Brain microvascular endothelial cell (primary cell): ENCODE measurements at regions not wholly inside any gene's neighbourhood (a gene's known extent, or its start where the extent isn't known, plus 50 kb on each side); places are given as distances from the start of the nearest gene placed in this dataset.

Experiments used
- DNase-seq: peaks from one replicate; pipeline ENCODE4 v3.0.0-alpha.2; 2020
- H3K27ac ChIP-seq: fragments of 250-450 bp; sonication (Bioruptor Pico); 2 replicates; pipeline ENCODE4 v1.5.1; 2020; ENCODE audit warnings: mild to moderate bottlenecking, moderate library complexity
- H3K27me3 ChIP-seq: fragments of 250-450 bp; sonication (Bioruptor Pico); replicated peaks from 2 replicates; pipeline ENCODE4 v1.5.1; 2020; ENCODE audit warnings: mild to moderate bottlenecking
- H3K36me3 ChIP-seq: fragments of 250-450 bp; sonication (Bioruptor Pico); replicated peaks from 2 replicates; pipeline ENCODE4 v1.5.1; 2020; ENCODE audit warnings: mild to moderate bottlenecking
- H3K4me3 ChIP-seq: 2 replicates; pipeline ENCODE4 v1.5.1; 2011; ENCODE audit warnings: low read depth, mild to moderate bottlenecking, control low read depth, low read length, moderate library complexity
- CTCF ChIP-seq: IDR thresholded peaks from 2 replicates; pipeline ENCODE4 v1.5.1; 2011; ENCODE audit warnings: low read depth, mild to moderate bottlenecking, moderate library complexity, low read length, control low read depth, inconsistent platforms; ENCODE audit errors: missing control alignments
- in situ Hi-C: cut with HindIII; loops from 2 replicates; pipeline ENCODE4 v1.10.0; 2017; ENCODE audit warnings: low sequenced_read_pairs, low pct_ligation_motif_present

GRCh38 chr4:55175779-55176231, 50.4 kb upstream of the KDR start:
- H3K27ac ChIP-seq: peak overlapping the region; percentile 82
- peak; percentile 61 for DNase-seq
- H3K36me3 ChIP-seq: no peaks in the 10 kb centered on the region
- peak overlapping the region; percentile 31 for H3K4me3 ChIP-seq
- H3K27me3 ChIP-seq: no peaks in the 10 kb centered on the region
- in situ Hi-C loops: no loop called here
- TF ChIP-seq CTCF: no peak

GRCh38 chr4:55176497-55176896, 51.1 kb upstream of the KDR start:
- Histone ChIP-seq H3K27me3 (no peaks in the 10 kb centered on the region), H3K4me3 (peak overlapping the region; percentile 31)
- in situ Hi-C loops: no loop called here

GRCh38 chr4:55177461-55177860, 52.1 kb upstream of the KDR start:
- in situ Hi-C loops: no loop called here
- Histone ChIP-seq H3K4me3 (no peak overlapping the region), H3K27ac (peak overlapping the region; percentile 37), H3K27me3 (no peaks in the 10 kb centered on the region), H3K36me3 (no peaks in the 10 kb centered on the region)
- DNase-seq: no peak
- no peak for TF ChIP-seq CTCF

More at GRCh38 chr4:55176497-55176896, 51.1 kb upstream of the KDR start:
- TF ChIP-seq CTCF: no peak
- DNase-seq: no peak
- H3K27ac ChIP-seq: peak overlapping the region; percentile 82
- H3K36me3 ChIP-seq: no peaks in the 10 kb centered on the region

DNA sequence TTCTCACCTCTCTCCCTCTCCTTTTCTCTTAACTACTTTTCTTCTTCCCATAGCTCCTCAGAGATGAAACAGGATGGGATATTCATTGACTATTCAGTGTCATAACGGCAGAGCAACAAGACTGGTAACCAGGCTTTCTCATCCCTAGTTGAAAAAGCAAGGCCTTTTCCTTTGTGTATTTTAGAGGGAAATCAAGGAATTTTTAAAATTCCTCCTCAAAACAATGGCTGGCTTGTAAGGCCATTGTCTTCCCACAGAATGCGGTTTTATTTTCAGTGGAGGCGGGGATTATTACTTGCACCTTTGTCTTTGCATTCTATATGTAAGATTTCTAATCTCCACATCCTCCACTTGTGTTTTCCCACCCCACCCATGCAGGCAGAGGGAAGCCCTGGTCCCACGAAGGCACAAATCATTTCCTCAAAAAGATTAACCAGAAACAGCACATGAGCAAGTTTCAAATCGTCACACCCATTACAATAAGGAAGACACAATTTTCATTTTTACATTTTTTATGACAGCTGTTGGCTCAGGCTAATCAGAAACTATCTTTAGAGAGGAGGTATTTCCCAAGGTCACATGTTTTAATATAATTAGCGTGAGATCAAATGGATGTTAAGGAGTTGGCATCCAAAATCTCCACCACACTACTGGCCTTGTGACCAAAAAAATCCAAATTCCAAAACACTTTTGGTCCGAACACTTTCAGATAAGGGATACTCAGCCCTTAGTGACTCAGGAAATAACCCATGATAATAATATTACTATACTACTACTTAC, 53.0 kb upstream of the KDR start:
- no peak for DNase-seq
- in situ Hi-C loops: no loop called here
- H3K27me3 ChIP-seq: no peaks in the 10 kb centered on the region
- H3K36me3 ChIP-seq: no peaks in the 10 kb centered on the region
- peak overlapping the region; percentile 37 for H3K27ac ChIP-seq
- H3K4me3 ChIP-seq: no peak overlapping the region
- TF ChIP-seq CTCF: no peak

DNA sequence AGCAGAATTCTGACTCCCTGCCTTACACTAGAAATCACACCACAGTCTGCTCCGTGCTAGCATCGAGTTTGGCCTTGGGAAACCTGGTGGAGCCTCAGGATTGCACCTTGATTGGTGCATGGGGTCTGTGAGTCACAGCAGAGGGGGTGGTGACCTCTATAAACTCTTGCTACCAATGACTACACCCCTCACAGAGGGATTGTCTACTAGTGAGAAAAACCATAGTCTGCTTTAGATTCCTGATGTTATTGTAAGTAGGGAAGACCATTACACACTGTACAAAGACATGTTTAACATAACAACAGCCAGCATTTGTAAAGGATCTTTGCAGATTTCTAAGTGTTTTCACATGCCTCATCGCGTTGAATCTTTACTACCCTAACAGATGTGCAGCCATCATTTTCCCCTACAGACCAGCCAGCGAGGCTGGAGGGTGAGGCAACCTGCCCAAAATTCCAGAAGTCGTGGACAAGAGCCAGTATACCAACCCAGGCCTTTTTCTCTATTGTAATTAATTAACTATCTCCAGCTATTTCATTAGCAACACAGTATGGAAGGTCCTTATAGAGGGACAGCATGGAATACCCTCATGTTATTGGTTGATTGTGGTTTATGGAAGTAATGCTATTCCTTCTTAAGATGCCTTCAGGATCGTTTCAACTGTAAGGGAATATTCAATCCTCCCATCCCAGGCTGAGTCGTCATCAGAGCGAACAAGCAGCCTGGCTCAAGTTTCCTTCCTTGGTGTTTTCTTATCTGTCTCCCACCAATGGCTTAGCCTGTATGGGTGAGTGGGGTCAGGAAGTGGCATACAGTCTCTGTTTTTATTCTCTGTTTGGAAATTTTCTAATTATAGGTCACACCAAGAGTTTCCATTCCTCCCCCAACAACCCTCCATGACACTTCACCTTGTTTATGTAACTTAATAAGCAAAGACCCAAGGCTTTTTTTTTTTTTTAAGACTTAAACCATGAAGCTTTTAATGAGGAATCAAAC, 55.9 kb upstream of the KDR start:
- Histone ChIP-seq H3K4me3 (no peak overlapping the region), H3K27me3 (no peaks in the 10 kb centered on the region), H3K27ac (peak overlapping the region; percentile 87), H3K36me3 (no peaks in the 10 kb centered on the region)
- TF ChIP-seq CTCF: no peak
- peak; percentile 78 for DNase-seq
- in situ Hi-C loops: no loop called here
